HG03097 (cell line): ENCODE measurements at regions not wholly inside any gene's neighbourhood (a gene's known extent, or its start where the extent isn't known, plus 50 kb on each side); places are given as distances from the start of the nearest gene placed in this dataset.

ENCODE experiments used
- ATAC-seq: cut with Tn5 transposase; IDR thresholded peaks from one replicate; pipeline ENCODE4 v1.9.1; 2021; ENCODE audit not compliant: unreplicated experiment, low FRiP score

DNA sequence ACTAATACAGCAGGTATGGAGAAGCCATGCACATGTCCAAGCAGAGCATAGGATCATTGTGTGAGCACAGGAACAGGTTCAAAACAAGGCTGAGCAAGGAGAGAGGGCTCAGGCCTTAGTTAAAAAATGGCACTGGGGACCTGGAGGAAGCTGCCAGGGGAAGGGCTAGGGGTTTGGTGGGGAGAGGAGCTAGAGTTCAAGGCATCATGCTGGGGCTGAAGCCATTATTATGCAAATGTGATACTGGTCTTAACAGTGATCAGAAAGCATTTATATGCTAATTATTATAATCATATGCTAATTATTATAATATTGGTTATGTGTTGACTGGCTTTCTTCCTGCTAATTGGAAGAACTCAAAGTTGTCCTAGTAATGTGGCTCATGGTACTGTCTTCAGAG, 546.0 kb upstream of the CFAP20DC start:
- no peak for ATAC-seq

DNA sequence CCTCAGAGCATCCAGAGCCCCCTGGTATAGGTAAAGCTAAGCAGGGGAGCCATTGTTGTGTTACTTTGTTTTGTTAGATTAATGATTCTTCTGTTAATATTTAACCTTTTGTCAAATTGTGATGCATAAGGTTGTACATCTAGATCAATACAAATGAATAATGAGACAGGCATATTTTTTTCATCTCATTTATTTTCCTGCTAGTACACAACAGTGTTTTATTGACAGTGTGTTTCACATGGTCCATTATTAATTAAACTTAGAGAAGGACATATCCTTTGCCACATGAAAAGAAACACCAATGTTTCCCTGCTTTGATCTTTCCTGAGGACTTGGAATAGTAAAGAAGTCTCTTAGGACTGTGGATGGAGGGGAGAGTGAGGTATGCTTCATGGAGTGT, 543.6 kb upstream of the CFAP20DC start:
- no peak for ATAC-seq

DNA sequence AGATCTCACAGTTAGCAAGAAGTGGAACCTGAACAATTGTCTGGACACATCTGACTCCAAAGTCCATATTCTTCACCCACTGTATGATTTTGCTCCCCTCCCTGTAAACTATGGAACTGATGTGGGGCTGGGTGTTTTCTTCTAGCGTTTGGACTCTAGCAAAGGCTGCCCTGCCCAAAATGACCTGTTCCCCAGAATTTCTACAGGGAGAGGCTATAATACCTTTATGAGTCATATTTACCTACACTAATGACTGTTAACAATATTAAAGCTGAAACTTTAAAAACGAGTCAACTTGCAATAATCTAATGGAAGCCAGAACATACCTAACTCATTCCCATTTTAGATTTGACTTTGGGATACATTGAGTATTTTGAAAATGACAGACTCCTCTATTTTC, 531.2 kb upstream of the CFAP20DC start:
- ATAC-seq = no peak

DNA sequence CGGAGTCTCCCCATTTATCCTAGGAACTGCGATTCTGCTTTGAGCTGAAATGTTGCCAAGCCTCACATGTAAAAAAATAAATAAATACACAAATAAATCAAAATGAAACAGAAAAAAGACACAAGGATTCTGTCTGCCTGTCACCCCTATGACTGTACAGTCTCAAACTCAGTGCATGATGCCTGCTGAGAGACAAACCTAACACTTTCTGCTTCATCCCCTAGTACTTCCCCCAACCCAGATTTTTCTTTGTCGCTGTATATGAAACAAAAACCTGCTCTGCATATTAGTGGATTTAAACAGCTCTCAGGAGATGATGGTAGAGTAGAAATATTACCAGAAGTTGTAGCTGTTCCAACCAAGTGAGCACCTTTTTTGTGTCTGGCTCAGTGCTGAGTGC, 530.7 kb upstream of the CFAP20DC start:
- ATAC-seq = no peak

DNA sequence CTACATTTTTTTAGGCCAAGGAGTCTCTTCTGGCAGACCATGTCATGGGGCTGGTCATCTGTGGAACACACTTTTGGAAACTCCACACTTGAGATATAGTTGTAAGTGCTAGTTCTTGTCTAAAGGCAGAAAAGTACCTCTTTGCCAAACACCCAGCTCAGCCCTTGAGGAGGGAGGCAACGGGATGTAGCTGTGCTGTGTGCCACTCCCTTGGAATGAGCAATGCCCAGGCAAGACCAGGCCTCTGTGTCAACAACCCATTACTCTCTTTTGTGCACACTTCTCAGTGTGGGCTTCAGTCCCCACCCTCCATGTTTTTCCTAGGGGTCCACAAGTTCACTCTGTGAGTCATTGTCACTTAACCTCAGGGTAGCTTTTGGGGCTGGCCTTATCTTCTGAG, 528.3 kb upstream of the CFAP20DC start:
- ATAC-seq = no peak

DNA sequence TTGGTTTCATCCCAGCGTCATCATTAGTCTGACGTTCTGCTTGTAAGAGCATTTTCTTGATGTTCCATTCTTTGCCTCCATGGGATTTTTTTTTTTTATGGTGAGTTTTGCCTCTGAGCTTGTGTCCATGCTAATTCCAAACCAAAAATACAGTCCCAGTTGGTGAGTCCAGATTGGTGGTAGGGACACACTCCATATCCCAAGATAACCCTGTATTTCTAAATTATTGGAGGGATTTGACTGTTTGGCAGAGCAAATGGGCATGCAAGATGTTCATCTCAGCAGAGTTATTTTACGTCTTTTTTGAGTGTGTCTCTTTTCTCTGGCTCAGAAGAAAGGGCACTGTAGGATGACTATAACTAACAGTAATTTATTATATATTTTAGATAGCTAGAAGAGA, 526.8 kb upstream of the CFAP20DC start:
- no peak for ATAC-seq

DNA sequence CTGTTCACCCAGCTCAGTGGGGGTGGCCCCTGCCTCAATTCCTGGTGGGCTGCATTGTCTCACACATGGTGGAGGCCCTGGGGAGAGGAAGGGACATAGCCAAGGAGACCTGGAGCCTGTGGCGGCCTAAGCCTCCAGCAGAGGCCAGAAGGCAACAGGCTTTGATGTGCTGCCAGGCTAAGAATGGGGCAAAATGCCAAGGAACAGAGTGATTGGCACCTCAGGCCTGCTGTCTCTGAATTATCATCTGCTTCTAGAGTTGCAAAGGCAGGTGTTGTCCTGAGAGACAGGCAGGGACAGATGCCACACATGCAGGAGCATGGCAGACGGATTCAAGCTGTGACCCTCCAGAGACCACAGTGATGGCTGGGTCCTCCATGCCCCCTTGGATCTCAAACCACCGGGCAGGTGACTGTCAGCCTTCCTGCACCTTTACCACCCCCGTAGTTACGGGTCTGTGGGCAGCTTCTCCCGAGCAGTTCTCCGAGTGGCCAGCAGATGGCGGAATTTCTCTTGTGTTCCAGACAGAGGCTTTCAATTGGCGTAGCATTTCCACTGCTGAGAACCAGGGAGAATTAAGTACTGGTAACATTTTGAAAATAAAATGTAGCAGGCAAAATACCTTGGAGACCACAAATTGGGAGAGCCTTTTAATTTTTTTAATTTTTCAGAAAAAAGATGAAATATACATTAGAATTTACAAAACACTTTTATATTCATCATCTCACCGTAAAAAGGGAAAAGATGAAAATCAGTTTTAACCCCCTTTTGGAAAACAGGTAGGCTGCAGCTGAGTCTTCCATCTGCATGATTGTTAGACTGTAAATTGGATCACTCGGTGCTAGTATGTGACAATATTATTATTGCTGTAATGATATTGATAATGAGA, 525.5 kb upstream of the CFAP20DC start:
- ATAC-seq = peak; percentile 64

DNA sequence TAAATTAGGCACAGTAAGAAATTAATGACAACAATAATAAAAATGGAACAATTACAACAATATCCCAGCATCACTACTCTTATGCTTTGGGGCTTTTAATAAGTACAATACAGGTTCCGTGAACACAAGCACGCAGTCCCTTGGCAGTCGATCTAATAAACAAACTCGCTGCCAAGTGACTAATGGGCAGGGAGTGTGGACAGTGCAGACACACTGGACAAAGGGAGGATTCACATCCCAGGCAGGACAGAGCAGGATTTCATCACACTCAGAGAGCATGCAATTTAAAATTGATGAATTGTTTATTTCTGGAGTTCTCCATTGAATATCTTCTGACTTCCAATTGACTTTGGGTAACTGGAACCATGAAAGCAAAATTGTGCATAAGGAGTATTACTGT, 524.1 kb upstream of the CFAP20DC start:
- no peak for ATAC-seq

DNA sequence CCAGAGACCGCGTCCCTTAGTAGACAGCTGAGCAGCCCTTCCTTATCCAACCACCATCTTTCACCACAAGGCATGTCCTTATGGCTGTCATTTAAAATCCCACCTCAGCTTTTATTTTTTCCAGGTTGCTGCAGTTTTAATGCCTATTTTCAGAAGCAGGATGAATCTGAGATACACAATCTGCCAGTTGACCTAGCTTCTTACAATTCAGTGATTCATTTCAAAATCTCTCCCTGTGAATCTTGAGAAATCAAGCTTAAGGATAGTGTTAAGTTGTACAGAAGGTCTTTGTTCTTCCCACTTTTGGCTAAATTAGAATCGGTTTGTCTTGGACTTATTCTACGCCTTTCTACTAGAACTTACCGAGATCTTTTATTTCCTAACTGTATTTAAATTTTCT, 522.3 kb upstream of the CFAP20DC start:
- ATAC-seq = no peak

DNA sequence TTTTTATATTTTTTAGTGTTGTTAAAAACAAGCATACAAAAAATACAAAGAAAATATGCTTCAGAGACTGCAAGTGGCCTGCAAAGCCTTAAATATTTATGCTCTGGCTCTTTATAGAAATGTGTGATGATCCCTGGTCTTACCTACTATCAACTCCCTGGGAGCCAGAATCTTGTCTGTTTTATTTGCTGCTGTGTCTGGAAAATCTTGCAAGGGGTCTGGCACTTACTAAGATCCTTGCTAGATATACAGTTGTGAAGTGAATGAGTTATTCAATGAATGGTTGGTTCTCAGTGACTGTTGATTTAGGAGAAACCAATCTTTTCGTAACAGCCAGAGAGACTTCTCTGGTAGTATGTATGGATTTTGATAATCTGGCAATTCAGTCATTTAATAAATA, 521.0 kb upstream of the CFAP20DC start:
- ATAC-seq = no peak

DNA sequence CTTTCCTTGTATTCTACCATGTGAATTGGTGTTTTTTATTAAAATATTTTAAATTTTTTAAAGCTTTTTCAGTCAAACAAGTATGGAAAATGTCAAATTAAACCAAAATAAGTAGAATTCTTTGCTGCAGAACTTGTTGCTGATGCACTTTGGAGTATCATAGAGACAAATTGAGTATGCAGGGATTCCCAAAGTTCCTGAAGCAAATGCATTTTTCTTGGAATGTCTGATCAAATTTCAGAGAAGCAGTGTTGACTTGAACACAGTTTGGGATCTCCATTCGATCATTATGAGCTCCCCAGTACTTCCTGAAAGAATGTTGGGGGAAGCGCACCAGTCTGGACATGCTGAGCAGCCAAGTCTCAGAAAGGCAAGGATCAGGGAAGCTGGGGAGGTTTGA, 517.8 kb upstream of the CFAP20DC start:
- no peak for ATAC-seq

DNA sequence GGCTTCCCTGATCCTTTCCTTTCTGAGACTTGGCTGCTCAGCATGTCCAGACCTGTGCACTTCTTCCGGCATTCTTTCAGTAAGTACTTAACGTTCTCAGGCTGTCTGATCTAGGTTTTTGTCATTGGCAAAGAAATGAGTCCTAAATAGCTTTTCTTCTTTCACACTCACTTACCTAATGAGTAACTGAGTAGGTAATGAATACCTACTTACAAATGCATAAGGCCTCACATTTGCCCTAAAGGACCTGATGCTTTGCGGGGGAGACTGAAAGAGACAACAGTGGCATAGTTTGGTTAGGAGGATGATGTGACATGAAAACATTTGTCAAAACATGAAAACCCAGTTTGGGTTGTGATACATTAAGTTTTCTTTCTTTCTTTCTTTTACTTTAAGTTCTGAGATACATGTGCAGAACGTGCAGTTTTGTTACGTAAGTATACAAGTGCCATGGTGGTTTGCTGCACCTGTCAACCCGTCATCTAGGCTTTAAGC, 516.7 kb upstream of the CFAP20DC start:
- peak; percentile 98 for ATAC-seq

DNA sequence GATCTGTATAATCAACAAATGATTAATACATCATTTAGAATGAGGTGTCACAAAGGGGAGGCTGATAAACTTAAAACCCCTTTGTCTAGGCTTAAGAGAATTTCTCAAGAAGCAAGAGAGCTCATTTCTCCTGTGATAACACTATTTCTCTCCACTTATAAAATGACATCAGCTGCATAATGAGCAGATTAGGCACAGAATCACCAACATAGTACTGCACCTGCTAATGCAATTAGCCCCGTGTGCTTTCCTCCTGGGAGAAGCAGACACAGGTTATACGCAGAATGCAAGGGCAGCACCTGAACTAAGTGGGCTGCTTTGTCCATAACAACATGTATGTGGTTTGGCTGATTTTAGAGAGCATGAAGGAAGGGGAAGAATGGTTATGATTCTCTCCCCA, 515.3 kb upstream of the CFAP20DC start:
- no peak for ATAC-seq

DNA sequence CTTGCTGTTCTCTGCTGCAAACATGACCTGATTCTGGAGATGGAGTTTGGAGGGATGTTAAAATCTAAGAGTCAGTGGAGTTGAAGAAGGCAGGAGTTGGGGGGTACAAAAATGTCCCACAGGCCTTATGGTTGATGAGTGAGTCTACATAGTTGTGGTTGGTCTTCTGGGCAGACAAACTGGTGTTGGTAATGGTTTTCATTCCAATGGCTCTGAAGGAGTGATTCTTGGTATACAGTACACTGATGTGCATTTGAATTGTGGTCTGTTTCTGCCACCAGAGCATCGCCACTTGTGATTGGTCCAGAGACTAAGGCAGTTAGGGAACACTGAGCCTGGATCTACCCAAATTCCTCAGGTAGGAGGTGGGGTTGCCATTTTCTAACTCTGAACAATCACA, 514.1 kb upstream of the CFAP20DC start:
- no peak for ATAC-seq

DNA sequence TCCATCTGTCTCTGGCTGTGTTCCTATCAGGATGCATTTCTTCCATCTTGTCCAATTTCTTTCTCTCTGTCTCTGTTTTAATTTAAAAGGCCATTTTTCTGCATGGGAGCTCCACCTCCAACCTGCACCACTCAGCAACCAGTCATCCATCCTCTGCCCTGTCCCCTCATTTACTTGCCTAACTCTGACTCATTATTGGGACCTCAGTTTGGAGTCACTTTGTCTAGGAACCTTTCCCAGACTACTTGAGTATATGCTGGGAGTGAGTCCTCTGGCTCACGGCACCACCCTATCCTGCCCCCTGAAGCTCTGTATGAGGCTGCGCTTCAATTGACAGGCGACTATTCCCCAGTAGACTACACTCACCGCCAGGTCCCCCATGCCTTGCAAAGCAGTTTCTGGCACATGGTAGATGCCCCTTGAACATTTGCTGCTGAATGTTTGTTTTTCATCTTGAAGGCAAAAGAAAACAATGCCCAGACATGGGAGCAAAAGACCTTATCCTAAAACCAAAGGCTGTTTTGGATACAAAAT, 513.3 kb upstream of the CFAP20DC start:
- ATAC-seq = no peak

DNA sequence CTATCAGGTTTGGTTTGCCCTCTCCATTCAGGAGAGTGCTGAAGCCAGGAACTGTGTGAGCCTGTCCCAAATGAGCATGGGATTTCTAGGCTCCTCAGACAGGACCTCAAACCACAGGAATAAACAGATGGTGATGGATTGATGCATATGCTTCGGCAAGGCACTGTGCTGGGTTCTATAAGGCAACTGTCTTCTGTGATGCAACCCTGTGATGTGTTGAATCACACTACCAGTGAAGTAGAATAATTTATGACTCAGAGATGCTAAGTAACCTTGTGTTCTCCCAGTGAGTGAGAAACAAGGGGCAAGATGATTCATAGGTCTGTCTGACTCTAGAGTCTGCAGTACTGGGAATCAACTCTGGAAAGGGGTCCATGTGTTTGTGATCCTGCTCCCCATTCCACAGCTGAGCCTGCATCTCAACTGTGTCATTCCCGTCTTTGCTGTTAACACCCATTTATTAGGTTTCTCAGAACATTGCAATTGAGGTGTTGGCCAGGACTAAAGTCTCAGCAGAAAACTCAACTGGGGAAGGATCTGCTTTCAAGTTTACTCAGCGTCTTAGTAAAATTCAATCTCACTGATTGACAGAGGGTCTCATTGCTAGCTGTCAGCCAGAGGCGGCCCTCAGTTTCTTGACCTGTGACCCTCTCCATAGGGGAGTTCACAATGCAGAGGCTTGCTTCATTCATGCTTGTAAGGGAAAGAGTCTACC, 510.1 kb upstream of the CFAP20DC start:
- ATAC-seq = no peak

DNA sequence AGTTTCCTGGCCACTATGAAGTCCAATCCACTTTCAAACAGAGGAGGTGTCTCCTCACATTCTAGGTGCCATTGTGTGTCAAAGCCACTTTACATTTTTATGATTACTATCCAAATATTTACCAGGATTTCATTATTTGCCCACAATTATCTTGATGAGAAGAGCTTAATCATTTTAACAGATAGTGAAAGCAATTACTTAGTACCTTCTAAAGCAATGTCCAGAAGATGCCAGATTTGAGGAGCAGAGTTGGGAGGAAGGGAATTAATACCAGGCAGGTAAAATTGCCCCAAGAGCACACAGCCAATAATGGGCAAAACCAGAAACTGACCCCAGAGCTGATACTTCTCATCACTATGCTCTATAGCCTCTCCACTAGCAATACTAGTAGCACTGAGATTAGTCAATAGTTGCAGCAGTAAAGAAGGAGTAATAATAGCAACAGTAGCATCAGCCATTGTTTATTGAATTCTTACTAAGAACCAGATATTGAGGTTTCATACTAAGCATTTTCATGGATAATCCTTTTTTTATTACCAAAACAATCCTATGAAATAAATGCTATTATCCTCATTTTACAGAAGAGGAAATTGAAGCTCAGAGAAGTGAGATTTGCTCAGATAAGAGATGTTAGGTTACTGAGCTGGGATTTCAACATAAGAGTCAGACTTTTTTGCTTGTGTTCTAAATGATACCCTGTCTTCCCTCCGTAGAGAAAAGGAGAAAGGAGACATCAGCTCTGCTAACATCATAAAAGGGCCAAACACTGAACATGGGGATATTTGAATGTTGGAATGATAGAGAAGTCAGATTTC, 509.3 kb upstream of the CFAP20DC start:
- no peak for ATAC-seq

DNA sequence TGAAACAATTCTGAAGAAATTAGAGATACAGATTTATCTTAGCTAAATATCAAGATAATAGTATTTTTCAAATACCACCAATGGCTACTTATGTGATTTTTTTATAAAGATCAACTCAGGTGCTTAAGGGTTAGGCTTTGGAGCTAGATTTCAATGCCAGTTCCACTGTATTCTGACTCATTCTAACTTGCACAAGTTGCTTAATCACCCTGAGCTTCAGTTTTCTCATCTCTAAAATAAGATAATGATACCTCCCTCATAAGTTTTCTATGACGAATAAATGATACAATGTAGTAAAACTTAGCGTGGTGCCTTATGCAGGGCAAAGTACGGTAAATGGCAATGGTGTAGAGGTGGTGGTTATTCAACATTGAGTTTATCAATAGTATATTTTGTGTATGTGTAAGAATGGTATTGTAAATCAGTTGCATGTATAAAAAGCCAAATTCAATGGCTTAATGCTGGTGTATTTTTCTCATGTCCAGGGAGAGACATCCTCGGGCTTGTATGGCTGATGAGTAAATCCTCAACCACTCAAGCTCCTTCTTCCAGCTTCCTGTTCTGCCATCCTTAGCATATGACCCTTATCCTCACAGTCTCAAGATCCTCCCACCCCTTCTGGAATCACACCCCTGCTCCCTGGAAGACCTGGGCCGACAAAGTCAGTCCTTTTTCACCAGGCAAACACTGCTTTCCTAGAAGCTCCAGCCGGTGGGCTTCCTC, 505.9 kb upstream of the CFAP20DC start:
- ATAC-seq = no peak

DNA sequence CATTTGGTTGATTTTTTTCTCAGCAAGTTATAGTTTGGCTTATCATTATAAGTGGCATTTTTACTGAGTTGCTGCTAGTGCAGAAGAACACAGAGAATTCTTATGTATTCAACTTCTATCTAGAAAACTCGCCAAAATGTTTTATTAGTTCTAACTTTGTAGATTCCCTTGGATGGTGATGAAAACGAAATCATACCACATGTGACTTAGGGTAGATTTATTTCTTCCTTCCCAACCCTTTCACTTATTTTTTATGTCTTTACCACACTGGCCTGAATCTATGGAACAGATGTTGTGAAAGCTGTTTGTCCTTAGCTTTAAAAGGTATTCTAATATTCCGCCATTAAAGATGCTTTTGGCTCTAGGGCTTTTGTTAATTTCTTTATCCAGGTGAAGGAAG, 503.3 kb upstream of the CFAP20DC start:
- ATAC-seq = no peak

DNA sequence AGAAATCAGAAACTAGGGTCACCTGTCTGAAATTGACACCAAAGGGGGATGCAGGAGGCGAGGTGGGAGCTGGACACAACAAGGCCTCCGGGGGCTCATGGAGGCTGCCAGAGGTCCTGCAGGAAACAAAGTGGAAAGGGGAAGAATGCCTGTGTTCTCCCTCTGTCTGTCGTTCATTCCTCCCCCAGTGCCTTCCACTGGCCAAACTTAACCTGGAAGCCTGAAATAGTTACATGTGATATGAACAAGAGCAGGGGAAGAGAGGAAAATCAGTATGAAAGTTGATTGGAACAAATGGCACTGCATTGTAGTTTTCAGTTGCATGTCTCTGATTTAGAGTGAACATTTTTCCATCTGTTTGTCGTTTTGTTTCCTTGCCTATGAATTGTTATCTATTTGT, 502.0 kb upstream of the CFAP20DC start:
- ATAC-seq = no peak
